IMR-90 (cell line): ENCODE measurements at regions not wholly inside any gene's neighbourhood (a gene's known extent, or its start where the extent isn't known, plus 50 kb on each side); places are given as distances from the start of the nearest gene placed in this dataset.

Experiments
- ATAC-seq: fragments of 200-7000 bp; cut with Tn5 transposase; 2 replicates; pipeline ENCODE4 v1.9.1; 2020; ENCODE audit warnings: low read depth, mild to moderate bottlenecking, moderate library complexity
- BruUV-seq: library from RNA; stranded (reverse); fragments of 400-500 nt; replicated peaks from 2 replicates; lab custom pipeline; 2021; lab: Mats Ljungman, UMichigan
- CTCF ChIA-PET: fragments of 300-600 bp; formaldehyde crosslinking; extraction: SDS; loops from one replicate; lab custom pipeline; 2021; ENCODE audit warnings: antibody characterized with exemption; lab: Yijun Ruan, JAX
- POLR2A ChIA-PET: fragments of 300-600 bp; sonication (Branson Sonifier 250); formaldehyde crosslinking; loops from one replicate; lab custom pipeline; 2022; ENCODE audit warnings: antibody characterized with exemption; ENCODE audit not compliant: unreplicated experiment; lab: Charles Lee
- DNase-seq: peaks from one replicate; pipeline ENCODE4 v3.0.0; 2013
- H2AFZ ChIP-seq: replicated peaks from 2 replicates; pipeline ENCODE3; 2013; ENCODE audit warnings: low read length, mild to moderate bottlenecking; ENCODE audit not compliant: poor library complexity
- H2AK5ac ChIP-seq: 2 replicates; pipeline ENCODE4 v1.6.1; 2013; ENCODE audit warnings: low read depth, low read length, inconsistent platforms
- H2AK9ac ChIP-seq: replicated peaks from 2 replicates; pipeline ENCODE3; 2013; ENCODE audit warnings: mild to moderate bottlenecking, low read depth, low read length, moderate library complexity; ENCODE audit not compliant: poor library complexity
- H2BK120ac ChIP-seq: 2 replicates; pipeline ENCODE4 v1.6.1; 2013; ENCODE audit warnings: low read depth, low read length, inconsistent platforms
- H2BK15ac ChIP-seq: 3 replicates; pipeline ENCODE4 v1.6.1; 2013; ENCODE audit warnings: low read depth, low read length, inconsistent platforms
- H2BK20ac ChIP-seq: 2 replicates; pipeline ENCODE4 v1.6.1; 2013; ENCODE audit warnings: low read depth, mild to moderate bottlenecking, inconsistent platforms, low read length, moderate library complexity
- H2BK5ac ChIP-seq: 2 replicates; pipeline ENCODE4 v1.6.1; 2013; ENCODE audit warnings: mild to moderate bottlenecking, low read depth, low read length, inconsistent platforms; ENCODE audit not compliant: poor library complexity, severe bottlenecking
- H3K14ac ChIP-seq: replicated peaks from 2 replicates; pipeline ENCODE4 v1.6.1; 2013; ENCODE audit warnings: low read depth, low read length, inconsistent platforms
- H3K18ac ChIP-seq: 2 replicates; pipeline ENCODE4 v1.6.1; 2013; ENCODE audit warnings: low read depth, low read length, control low read depth
- H3K23ac ChIP-seq: 2 replicates; pipeline ENCODE4 v1.6.1; 2013; ENCODE audit warnings: low read depth, low read length, inconsistent platforms
- H3K27ac ChIP-seq: 2 replicates; pipeline ENCODE4 v1.5.1; 2013; ENCODE audit warnings: mild to moderate bottlenecking, control low read depth, low read length; ENCODE audit not compliant: insufficient read depth
- H3K27me3 ChIP-seq: 2 replicates; pipeline ENCODE4 v1.6.1; 2013; ENCODE audit warnings: low read length; ENCODE audit not compliant: control insufficient read depth, insufficient read depth
- H3K36me3 ChIP-seq: 2 replicates; pipeline ENCODE4 v1.6.1; 2013; ENCODE audit warnings: low read length, mixed read lengths; ENCODE audit not compliant: control insufficient read depth, insufficient read depth
- H3K4ac ChIP-seq: 2 replicates; pipeline ENCODE4 v1.6.1; 2013; ENCODE audit warnings: low read depth, low read length, inconsistent platforms
- H3K4me1 ChIP-seq: 2 replicates; pipeline ENCODE4 v1.6.1; 2013; ENCODE audit warnings: low read length, mixed read lengths; ENCODE audit not compliant: control insufficient read depth, insufficient read depth
- H3K4me2 ChIP-seq: 2 replicates; pipeline ENCODE4 v1.6.1; 2013; ENCODE audit warnings: low read depth, mild to moderate bottlenecking, control low read depth, low read length, moderate library complexity
- H3K4me3 ChIP-seq: 2 replicates; pipeline ENCODE4 v1.5.1; 2013; ENCODE audit warnings: low read depth, mild to moderate bottlenecking, control low read depth, low read length, moderate library complexity; ENCODE audit not compliant: insufficient read depth
- H3K56ac ChIP-seq: 2 replicates; pipeline ENCODE4 v1.6.1; 2013; ENCODE audit warnings: low read length, inconsistent platforms; ENCODE audit not compliant: insufficient read depth; ENCODE audit errors: extremely low read depth
- H3K79me1 ChIP-seq, 2 experiments: 2 replicates each; pipeline ENCODE4 v1.6.1; 2013; ENCODE audit warnings: low read length in 2 of 2, inconsistent platforms in 1 of 2, low read depth in 1 of 2
- H3K9ac ChIP-seq: 2 replicates; pipeline ENCODE4 v1.6.1; 2013; ENCODE audit warnings: low read depth, low read length, control low read depth
- H3K9me1 ChIP-seq: 2 replicates; pipeline ENCODE4 v1.6.1; 2013; ENCODE audit warnings: low read length, inconsistent platforms; ENCODE audit not compliant: insufficient read depth
- H3K9me3 ChIP-seq: 2 replicates; pipeline ENCODE4 v1.6.1; 2013; ENCODE audit warnings: low read length; ENCODE audit not compliant: control insufficient read depth, insufficient read depth
- H4K20me1 ChIP-seq: 2 replicates; pipeline ENCODE4 v1.6.1; 2013; ENCODE audit warnings: low read length, inconsistent platforms; ENCODE audit not compliant: insufficient read depth
- H4K5ac ChIP-seq: 2 replicates; pipeline ENCODE4 v1.6.1; 2013; ENCODE audit warnings: mild to moderate bottlenecking, low read depth, low read length, control low read depth
- H4K8ac ChIP-seq, 2 experiments: 2 replicates each; pipeline ENCODE4 v1.6.1; 2013; ENCODE audit warnings: low read depth in 2 of 2, low read length in 2 of 2, control low read depth in 1 of 2, inconsistent platforms in 1 of 2
- H4K91ac ChIP-seq: 2 replicates; pipeline ENCODE4 v1.6.1; 2013; ENCODE audit warnings: low read depth, low read length, inconsistent platforms; ENCODE audit not compliant: insufficient read depth
- BHLHE40 ChIP-seq: fragments of 150-350 bp; IDR thresholded peaks from 2 replicates; pipeline ENCODE4 v1.6.1; 2016; ENCODE audit warnings: mild to moderate bottlenecking, low read depth, low read length
- CEBPB ChIP-seq: IDR thresholded peaks from 2 replicates; pipeline ENCODE4 v1.6.1; 2012; ENCODE audit warnings: low read depth, low read length, improper control_type of control experiment
- CHD1 ChIP-seq: IDR thresholded peaks from 2 replicates; pipeline ENCODE4 v1.6.1; 2012; ENCODE audit warnings: low read depth, low read length, improper control_type of control experiment
- FOS ChIP-seq: fragments of 150-350 bp; IDR thresholded peaks from 2 replicates; pipeline ENCODE4 v1.6.1; 2016; ENCODE audit warnings: low read depth, low read length
- MAFK ChIP-seq: IDR thresholded peaks from 2 replicates; pipeline ENCODE4 v1.6.1; 2012; ENCODE audit warnings: low read depth, low read length, improper control_type of control experiment
- MAZ ChIP-seq: IDR thresholded peaks from 2 replicates; pipeline ENCODE4 v1.6.1; 2012; ENCODE audit warnings: low read depth, mild to moderate bottlenecking, low read length, improper control_type of control experiment, moderate library complexity, borderline replicate concordance
- MXI1 ChIP-seq: IDR thresholded peaks from 2 replicates; pipeline ENCODE4 v1.6.1; 2012; ENCODE audit warnings: low read depth, mild to moderate bottlenecking, low read length, moderate library complexity, borderline replicate concordance
- NFE2L2 ChIP-seq: fragments of 150-350 bp; IDR thresholded peaks from 2 replicates; pipeline ENCODE4 v1.6.1; 2016; ENCODE audit warnings: low read depth, mild to moderate bottlenecking, low read length
- POLR2A ChIP-seq: IDR thresholded peaks from 2 replicates; pipeline ENCODE4 v1.6.1; 2012; ENCODE audit warnings: mild to moderate bottlenecking, low read depth, low read length
- RAD21 ChIP-seq: IDR thresholded peaks from 2 replicates; pipeline ENCODE4 v1.6.1; 2012; ENCODE audit warnings: low read length, improper control_type of control experiment
- RCOR1 ChIP-seq: IDR thresholded peaks from 2 replicates; pipeline ENCODE4 v1.6.1; 2012; ENCODE audit warnings: mild to moderate bottlenecking, low read length, improper control_type of control experiment; ENCODE audit not compliant: insufficient replicate concordance
- RFX5 ChIP-seq: IDR thresholded peaks from 2 replicates; pipeline ENCODE4 v1.8.0; 2012; ENCODE audit warnings: low read depth, mild to moderate bottlenecking, low read length, moderate library complexity
- SMC3 ChIP-seq: fragments of 150-350 bp; IDR thresholded peaks from 2 replicates; pipeline ENCODE4 v1.6.1; 2016; ENCODE audit warnings: low read depth, mild to moderate bottlenecking, antibody characterized with exemption, low read length, moderate library complexity
- WGBS, 2 experiments: methylation state at CpG; one replicate each; pipeline versions ENCODE4 v1.1.5 to v1.1.7; 2013; ENCODE audit warnings: missing lambda C conversion rate in 2 of 2; ENCODE audit not compliant: insufficient read length in 1 of 2; ENCODE audit errors: extremely low coverage in 2 of 2; 5-methylcytosine and 5-hydroxymethylcytosine counted together
- dilution Hi-C: fragments of 300-500 bp; cut with HindIII; formaldehyde crosslinking; loops from one replicate; pipeline ENCODE4 v1.14.3; 2018; ENCODE audit warnings: low sequenced_read_pairs; ENCODE audit not compliant: unreplicated experiment
- in situ Hi-C: fragments of 300-500 bp; cut with MboI; formaldehyde crosslinking; loops from 3 replicates; pipeline ENCODE4 v1.14.3; 2019; ENCODE audit warnings: low sequenced_read_pairs, inconsistent platforms, mixed read lengths
- intact Hi-C: fragments of 100-400 bp; cut with micrococcal nuclease; formaldehyde crosslinking; loops from 2 replicates; pipeline ENCODE4 v1.10.0; 2022
- TF ChIP-seq, protein P1 (sequence below): conservative IDR thresholded peaks from 2 replicates; pipeline ENCODE4 v1.5.1; 2012; ENCODE audit warnings: mild to moderate bottlenecking, low read depth, low read length, improper control_type of control experiment
- TF ChIP-seq, protein P2 (sequence below): fragments of 150-350 bp; IDR thresholded peaks from 2 replicates; pipeline ENCODE4 v1.6.1; 2016; ENCODE audit warnings: low read depth, mild to moderate bottlenecking, low read length, moderate library complexity, borderline replicate concordance
- TF ChIP-seq, protein P3 (sequence below): fragments of 150-350 bp; IDR thresholded peaks from 2 replicates; pipeline ENCODE4 v1.6.1; 2017; ENCODE audit warnings: mild to moderate bottlenecking, antibody characterized with exemption, low read length, low read depth

DNA sequence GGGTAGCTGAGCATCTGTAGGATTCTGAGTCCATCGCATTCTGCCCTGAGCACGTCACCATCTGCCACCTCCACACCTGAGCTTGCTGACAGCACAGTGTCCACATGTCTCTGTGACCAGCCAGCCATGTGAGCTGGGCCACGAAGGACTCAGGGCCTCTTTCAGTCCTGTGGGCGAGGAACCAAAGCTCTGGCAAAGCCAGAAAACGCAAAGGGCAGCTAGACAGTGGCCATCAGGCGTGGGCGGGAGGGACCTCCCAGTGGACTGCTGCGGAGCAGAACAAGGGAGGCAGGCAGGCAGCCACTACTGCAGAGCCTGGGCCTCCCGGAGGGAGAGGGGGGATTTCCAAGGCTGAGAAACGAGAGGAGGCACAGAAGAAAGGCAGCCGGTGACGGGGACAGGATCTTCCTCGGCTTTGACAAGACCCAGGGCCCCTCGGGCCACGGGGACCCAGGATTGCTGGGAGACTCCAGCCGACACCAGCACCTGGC is 274.6 kb upstream of the SALL3 start:
- no peaks in the 10 kb centered on the region for H4K20me1 ChIP-seq
- no peak overlapping the region for H2BK15ac ChIP-seq
- no peak overlapping the region for H2BK20ac ChIP-seq
- CTCF ChIA-PET = no interaction called here
- no peaks in the 10 kb centered on the region for H3K36me3 ChIP-seq
- H3K4me2 ChIP-seq = no peak overlapping the region
- no peaks in the 10 kb centered on the region for H3K9me1 ChIP-seq
- ATAC-seq (no peak), DNase-seq (no peak)
- no peaks in the 10 kb centered on the region for H3K27me3 ChIP-seq
- no peak overlapping the region for H3K18ac ChIP-seq
- TF ChIP-seq, protein P1, sequence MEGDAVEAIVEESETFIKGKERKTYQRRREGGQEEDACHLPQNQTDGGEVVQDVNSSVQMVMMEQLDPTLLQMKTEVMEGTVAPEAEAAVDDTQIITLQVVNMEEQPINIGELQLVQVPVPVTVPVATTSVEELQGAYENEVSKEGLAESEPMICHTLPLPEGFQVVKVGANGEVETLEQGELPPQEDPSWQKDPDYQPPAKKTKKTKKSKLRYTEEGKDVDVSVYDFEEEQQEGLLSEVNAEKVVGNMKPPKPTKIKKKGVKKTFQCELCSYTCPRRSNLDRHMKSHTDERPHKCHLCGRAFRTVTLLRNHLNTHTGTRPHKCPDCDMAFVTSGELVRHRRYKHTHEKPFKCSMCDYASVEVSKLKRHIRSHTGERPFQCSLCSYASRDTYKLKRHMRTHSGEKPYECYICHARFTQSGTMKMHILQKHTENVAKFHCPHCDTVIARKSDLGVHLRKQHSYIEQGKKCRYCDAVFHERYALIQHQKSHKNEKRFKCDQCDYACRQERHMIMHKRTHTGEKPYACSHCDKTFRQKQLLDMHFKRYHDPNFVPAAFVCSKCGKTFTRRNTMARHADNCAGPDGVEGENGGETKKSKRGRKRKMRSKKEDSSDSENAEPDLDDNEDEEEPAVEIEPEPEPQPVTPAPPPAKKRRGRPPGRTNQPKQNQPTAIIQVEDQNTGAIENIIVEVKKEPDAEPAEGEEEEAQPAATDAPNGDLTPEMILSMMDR = no peak
- TF ChIP-seq MAZ = no peak
- TF ChIP-seq CHD1 = no peak
- TF ChIP-seq MAFK = no peak
- TF ChIP-seq, protein P2, sequence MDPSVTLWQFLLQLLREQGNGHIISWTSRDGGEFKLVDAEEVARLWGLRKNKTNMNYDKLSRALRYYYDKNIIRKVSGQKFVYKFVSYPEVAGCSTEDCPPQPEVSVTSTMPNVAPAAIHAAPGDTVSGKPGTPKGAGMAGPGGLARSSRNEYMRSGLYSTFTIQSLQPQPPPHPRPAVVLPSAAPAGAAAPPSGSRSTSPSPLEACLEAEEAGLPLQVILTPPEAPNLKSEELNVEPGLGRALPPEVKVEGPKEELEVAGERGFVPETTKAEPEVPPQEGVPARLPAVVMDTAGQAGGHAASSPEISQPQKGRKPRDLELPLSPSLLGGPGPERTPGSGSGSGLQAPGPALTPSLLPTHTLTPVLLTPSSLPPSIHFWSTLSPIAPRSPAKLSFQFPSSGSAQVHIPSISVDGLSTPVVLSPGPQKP = no peak
- no peak for TF ChIP-seq BHLHE40
- no peak for TF ChIP-seq POLR2A
- TF ChIP-seq NFE2L2 = no peak
- TF ChIP-seq RAD21 = no peak
- TF ChIP-seq MXI1 = no peak
- TF ChIP-seq FOS = no peak
- TF ChIP-seq, protein P3, sequence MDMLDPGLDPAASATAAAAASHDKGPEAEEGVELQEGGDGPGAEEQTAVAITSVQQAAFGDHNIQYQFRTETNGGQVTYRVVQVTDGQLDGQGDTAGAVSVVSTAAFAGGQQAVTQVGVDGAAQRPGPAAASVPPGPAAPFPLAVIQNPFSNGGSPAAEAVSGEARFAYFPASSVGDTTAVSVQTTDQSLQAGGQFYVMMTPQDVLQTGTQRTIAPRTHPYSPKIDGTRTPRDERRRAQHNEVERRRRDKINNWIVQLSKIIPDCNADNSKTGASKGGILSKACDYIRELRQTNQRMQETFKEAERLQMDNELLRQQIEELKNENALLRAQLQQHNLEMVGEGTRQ = no peak
- TF ChIP-seq RCOR1 = no peak
- TF ChIP-seq RFX5 = no peak
- no peak for TF ChIP-seq SMC3
- TF ChIP-seq CEBPB = no peak
- H3K9me3 ChIP-seq = peaks cover 33% of the 10 kb centered on the region
- BruUV-seq = no TSS peak
- in situ Hi-C loops = no loop called here
- no peak overlapping the region for H3K56ac ChIP-seq
- no peak overlapping the region for H2BK120ac ChIP-seq
- no peak overlapping the region for H4K91ac ChIP-seq
- no peak overlapping the region for H4K5ac ChIP-seq
- H2AFZ ChIP-seq = no peak overlapping the region
- 0% methylated on average over 1 of the region's 16 CpGs; no CpG with 5 or more reads in 1 of the 2 experiments for WGBS, 2 experiments
- no peak overlapping the region for H3K4ac ChIP-seq
- H3K79me1 ChIP-seq = no peaks in the 10 kb centered on the region
- H3K9ac ChIP-seq = no peak overlapping the region
- no peak overlapping the region for H3K14ac ChIP-seq
- no peak overlapping the region for H3K23ac ChIP-seq
- no peaks in the 10 kb centered on the region for H3K4me1 ChIP-seq
- no peak overlapping the region for H3K4me3 ChIP-seq
- POLR2A ChIA-PET = no interaction called here
- dilution Hi-C loops = no loop called here
- no peak overlapping the region for H2BK5ac ChIP-seq
- intact Hi-C loops = no loop called here
- H4K8ac ChIP-seq = no peak overlapping the region
- H2AK9ac ChIP-seq = no peak overlapping the region
- H3K27ac ChIP-seq = no peak overlapping the region
- no peak overlapping the region for H2AK5ac ChIP-seq
